BE2C (cell line): ENCODE measurements at regions not wholly inside any gene's neighbourhood (a gene's known extent, or its start where the extent isn't known, plus 50 kb on each side); places are given as distances from the start of the nearest gene placed in this dataset.

Source experiments
- DNase-seq: peaks from one replicate; pipeline ENCODE4 v3.0.0-alpha.2; 2020
- H3K27me3 ChIP-seq: fragments of 250-450 bp; sonication (Bioruptor Pico); 2 replicates; pipeline ENCODE4 v1.5.1; 2020; ENCODE audit warnings: mild to moderate bottlenecking
- H3K36me3 ChIP-seq: fragments of 250-450 bp; sonication (Bioruptor Pico); 2 replicates; pipeline ENCODE4 v1.5.1; 2020; ENCODE audit warnings: mild to moderate bottlenecking
- H3K4me1 ChIP-seq: fragments of 250-450 bp; sonication (Bioruptor Pico); 2 replicates; pipeline ENCODE4 v1.5.1; 2020
- H3K4me3 ChIP-seq: 2 replicates; pipeline ENCODE4 v1.5.1; 2011; ENCODE audit warnings: low read depth, low read length
- H3K9me3 ChIP-seq: fragments of 250-450 bp; sonication (Bioruptor Pico); 2 replicates; pipeline ENCODE4 v1.5.1; 2020
- TF ChIP-seq, protein P1 (sequence below): IDR thresholded peaks from 2 replicates; pipeline ENCODE4 v1.5.1; 2012; ENCODE audit warnings: mild to moderate bottlenecking, low read depth, low read length

DNA sequence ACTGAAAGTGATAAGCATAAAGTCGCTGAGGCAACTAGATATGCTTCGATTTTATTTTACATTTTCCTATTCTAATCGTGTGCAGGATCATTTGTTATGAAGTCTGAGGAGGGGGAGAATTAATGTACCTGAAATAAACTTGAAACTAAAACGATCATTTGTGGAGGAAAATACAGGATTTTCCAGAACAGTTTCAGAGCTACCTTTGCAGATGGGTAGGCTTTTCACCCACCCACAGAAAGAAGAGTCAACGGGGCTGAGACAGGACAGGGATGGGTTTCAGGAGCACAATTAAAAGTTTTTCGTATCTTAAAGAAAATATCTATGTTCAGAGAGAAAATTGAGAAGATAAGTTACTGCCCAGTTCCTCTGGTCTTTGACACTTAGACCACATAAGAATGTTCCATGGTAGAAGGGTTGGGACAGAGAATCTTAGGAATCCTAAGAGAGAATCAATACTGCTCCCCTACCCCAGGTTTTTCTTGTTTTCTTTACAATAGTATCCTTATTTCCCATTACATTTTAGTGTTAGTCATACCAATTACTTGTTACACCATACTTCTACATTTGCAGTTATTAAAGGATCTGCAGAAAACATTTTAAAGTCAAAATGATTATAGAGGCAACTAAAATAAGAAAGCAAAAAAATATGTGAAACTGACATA is 211.4 kb downstream of the DEPDC1B start:
- no peaks in the 10 kb centered on the region for H3K9me3 ChIP-seq
- DNase-seq: no peak
- H3K27me3 ChIP-seq: no peaks in the 10 kb centered on the region
- TF ChIP-seq, protein P1, sequence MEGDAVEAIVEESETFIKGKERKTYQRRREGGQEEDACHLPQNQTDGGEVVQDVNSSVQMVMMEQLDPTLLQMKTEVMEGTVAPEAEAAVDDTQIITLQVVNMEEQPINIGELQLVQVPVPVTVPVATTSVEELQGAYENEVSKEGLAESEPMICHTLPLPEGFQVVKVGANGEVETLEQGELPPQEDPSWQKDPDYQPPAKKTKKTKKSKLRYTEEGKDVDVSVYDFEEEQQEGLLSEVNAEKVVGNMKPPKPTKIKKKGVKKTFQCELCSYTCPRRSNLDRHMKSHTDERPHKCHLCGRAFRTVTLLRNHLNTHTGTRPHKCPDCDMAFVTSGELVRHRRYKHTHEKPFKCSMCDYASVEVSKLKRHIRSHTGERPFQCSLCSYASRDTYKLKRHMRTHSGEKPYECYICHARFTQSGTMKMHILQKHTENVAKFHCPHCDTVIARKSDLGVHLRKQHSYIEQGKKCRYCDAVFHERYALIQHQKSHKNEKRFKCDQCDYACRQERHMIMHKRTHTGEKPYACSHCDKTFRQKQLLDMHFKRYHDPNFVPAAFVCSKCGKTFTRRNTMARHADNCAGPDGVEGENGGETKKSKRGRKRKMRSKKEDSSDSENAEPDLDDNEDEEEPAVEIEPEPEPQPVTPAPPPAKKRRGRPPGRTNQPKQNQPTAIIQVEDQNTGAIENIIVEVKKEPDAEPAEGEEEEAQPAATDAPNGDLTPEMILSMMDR: no peak
- no peaks in the 10 kb centered on the region for H3K36me3 ChIP-seq
- peaks cover 4% of the 10 kb centered on the region for H3K4me1 ChIP-seq
- peak overlapping the region; percentile 66 for H3K4me3 ChIP-seq

DNA sequence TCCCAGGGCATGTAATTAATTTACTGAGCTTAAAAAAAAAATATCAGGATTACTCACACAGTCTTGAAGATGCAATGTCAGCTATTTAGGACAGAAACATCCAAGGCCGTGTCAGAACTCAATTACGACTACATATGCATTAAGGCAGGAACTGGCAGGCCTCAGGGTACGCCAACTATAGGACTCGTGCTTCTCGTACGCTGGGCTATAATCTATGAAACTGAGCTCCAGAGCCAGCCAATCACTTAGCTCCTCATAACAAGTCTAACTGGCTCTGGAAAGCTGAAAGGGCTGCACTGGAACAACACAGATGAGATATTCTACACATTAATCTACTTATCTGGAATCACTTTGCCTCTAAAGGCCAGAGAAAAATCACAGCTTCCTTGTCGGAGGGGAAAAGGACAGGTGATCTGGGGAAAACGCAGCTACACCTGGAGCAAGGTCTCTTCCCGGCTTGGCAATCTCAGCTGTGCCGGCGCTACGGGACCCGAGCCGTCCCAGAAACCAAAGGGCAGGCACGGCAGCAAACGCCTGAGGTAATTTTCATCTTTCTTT is 212.0 kb downstream of the DEPDC1B start:
- no peaks in the 10 kb centered on the region for H3K9me3 ChIP-seq
- no peaks in the 10 kb centered on the region for H3K36me3 ChIP-seq
- DNase-seq: peak; percentile 67
- peak overlapping the region; percentile 66 for H3K4me3 ChIP-seq
- H3K4me1 ChIP-seq: peaks cover 4% of the 10 kb centered on the region
- H3K27me3 ChIP-seq: no peaks in the 10 kb centered on the region
- TF ChIP-seq, protein P1: no peak

DNA sequence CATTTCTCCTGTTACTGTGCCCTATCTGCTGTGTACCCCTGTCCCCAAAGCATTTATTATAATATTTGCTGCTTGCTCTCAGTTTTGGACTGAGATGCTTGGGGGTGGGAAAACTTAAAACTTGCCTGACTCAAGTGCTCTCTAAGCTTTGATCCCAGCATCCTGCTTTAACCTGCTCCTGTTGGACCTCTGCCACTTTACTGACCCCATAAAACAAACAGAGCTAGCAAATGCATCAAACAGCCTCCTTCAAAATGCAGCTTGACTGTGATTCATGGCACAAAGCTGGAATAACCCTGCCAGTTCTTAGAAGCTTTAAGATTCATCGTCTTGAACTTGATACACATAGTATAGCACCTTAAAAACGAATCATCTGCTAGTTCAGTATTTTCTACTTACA is 212.5 kb downstream of the DEPDC1B start:
- TF ChIP-seq, protein P1: no peak
- H3K4me1 ChIP-seq: peaks cover 4% of the 10 kb centered on the region
- DNase-seq: no peak
- no peaks in the 10 kb centered on the region for H3K36me3 ChIP-seq
- no peaks in the 10 kb centered on the region for H3K9me3 ChIP-seq
- no peaks in the 10 kb centered on the region for H3K27me3 ChIP-seq
- H3K4me3 ChIP-seq: peak overlapping the region; percentile 66

DNA sequence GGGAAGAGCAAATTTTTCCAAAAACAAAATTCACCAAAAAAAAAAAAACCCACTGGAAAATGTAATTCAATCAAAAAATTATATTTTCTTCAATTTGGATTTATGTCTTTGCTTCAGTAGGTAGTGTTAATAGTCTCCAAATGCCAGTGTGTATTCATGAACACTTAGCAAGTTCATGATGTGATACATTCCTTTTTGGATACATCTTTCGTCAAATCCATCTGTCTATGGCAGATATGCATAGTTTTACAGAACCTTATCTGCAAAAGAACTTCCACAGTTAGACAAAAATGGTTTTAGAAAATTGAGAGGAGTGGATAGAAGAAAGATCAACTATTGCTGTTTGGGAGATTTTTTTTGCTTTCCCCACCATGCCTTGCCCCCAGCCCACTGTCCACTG is 214.6 kb downstream of the DEPDC1B start:
- TF ChIP-seq, protein P1: no peak
- DNase-seq: no peak
- H3K27me3 ChIP-seq: no peaks in the 10 kb centered on the region
- H3K4me3 ChIP-seq: no peak overlapping the region
- peaks cover 4% of the 10 kb centered on the region for H3K4me1 ChIP-seq
- no peaks in the 10 kb centered on the region for H3K9me3 ChIP-seq
- no peaks in the 10 kb centered on the region for H3K36me3 ChIP-seq

DNA sequence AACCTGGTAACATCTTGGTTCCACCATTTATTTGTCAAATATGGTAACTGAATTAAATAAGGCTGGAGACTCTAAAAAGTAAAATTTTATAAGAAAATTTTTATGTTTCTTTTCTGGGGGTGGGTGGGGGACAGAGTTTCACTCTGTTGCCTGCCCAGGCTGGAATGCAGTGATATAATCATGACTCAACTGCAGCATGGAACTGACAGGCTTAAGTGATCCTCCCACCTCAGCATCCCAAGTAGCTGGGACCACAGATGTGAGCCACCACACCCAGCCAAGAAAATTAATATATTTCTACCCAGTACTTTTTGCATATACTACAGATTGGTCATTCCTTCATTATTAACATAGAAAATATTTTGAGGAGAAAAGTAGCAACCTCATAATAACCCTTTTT is 216.9 kb downstream of the DEPDC1B start:
- no peaks in the 10 kb centered on the region for H3K27me3 ChIP-seq
- TF ChIP-seq, protein P1: no peak
- H3K4me3 ChIP-seq: no peak overlapping the region
- H3K4me1 ChIP-seq: peaks cover 4% of the 10 kb centered on the region
- DNase-seq: no peak
- H3K9me3 ChIP-seq: no peaks in the 10 kb centered on the region
- H3K36me3 ChIP-seq: no peaks in the 10 kb centered on the region

DNA sequence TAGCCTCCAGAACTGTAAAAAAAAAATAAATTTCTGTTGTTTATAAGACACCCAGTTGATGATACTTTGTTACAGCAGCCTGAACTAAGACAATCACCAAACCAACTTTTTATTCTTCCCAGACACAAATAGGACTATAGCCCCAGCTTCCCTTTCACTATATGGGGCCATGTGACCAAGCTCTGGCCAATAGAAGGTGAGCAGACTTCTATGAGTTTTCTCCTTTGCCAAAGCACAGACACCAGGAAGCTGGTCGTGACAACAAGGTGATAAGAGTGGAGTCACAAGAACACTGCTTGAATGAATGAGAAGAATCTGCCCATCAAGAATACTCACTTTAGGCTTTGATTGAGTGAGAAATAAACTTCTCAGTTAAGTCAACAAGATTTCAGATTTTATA is 217.7 kb downstream of the DEPDC1B start:
- TF ChIP-seq, protein P1: no peak
- Histone ChIP-seq H3K4me3 (no peak overlapping the region), H3K9me3 (no peaks in the 10 kb centered on the region), H3K4me1 (peaks cover under 1% of the 10 kb centered on the region), H3K36me3 (no peaks in the 10 kb centered on the region), H3K27me3 (no peaks in the 10 kb centered on the region)
- DNase-seq: peak; percentile 19
